ENCODE measurements at regions not wholly inside any gene's neighbourhood (a gene's known extent, or its start where the extent isn't known, plus 50 kb on each side); places are given as distances from the start of the nearest gene placed in this dataset.

GRCh38 chr12:60842181-60842580 lies 1246.4 kb downstream of the SLC16A7 start:
- TF ChIP-seq CTCF (IDR thresholded peaks at IDR 0.05; ENCODE audit: poor library complexity), result peak; percentile 2
- no peak for TF ChIP-seq EZH2phosphoT487 (IDR thresholded peaks at IDR 0.05; ENCODE audit: low read depth, severe bottlenecking, unreplicated experiment)

All from hepatocyte (in vitro differentiated cells).